ENCODE measurements at regions not wholly inside any gene's neighbourhood (a gene's known extent, or its start where the extent isn't known, plus 50 kb on each side); places are given as distances from the start of the nearest gene placed in this dataset.

DNA sequence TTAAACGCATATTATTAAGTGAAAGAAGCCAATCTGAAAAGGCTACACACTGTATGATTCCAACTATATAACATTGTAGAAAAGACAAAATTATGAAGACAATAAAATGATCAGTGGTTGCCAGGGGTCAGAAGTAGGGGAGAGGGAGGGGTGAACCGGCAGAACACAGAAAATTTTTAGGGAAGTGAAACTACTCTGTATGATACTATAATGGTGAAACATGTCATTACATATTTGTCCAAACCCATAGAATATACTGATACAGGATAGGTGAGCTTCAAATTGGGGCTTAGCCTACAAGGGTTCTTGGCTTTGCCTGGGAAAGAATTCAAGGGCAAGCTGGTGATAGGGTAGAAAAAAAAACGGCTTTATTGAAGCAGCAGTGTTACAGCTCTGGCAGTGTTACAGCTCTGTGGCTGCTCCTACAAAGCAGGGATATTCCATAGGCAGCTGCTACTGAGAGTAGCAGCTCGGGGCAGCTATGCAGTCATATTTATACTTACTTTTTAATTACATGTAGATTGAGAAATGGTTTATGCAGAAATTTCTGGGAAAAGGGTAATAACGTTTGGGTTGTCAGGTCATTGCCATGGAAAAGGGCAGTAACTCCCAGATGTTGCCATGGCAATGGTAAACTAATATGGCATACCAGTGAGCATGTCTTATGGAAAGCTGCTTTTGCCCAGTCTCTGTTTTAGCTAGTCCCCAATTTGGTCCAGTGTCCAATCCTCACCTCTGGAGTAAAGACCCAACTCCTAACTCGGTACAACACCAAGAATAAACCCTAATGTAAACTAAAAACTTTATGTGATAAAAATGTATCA lies 125.1 kb upstream of the SLC25A36 start:
- no peak for DNase-seq (ENCODE audit: low read depth)

DNA sequence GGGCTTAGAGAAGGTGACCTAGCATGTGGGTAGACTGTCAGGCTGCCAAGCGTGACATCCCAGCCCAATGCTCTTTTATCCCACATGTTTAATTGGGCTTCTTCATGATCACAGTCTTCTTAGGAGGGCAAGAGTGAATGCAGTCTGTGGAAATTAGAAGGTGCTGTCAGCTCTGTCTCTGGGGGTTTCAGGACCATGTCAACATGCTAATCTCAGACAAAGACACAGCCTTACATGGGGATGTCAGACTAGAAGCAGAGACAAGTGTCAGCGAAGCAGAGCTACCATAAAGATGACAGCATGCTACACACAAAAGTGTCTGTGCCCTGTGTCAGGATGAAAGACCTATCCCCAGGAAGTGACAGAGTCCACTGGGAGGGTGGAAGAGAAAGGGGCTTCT lies 120.1 kb upstream of the SLC25A36 start:
- no peak for DNase-seq (ENCODE audit: low read depth)

DNA sequence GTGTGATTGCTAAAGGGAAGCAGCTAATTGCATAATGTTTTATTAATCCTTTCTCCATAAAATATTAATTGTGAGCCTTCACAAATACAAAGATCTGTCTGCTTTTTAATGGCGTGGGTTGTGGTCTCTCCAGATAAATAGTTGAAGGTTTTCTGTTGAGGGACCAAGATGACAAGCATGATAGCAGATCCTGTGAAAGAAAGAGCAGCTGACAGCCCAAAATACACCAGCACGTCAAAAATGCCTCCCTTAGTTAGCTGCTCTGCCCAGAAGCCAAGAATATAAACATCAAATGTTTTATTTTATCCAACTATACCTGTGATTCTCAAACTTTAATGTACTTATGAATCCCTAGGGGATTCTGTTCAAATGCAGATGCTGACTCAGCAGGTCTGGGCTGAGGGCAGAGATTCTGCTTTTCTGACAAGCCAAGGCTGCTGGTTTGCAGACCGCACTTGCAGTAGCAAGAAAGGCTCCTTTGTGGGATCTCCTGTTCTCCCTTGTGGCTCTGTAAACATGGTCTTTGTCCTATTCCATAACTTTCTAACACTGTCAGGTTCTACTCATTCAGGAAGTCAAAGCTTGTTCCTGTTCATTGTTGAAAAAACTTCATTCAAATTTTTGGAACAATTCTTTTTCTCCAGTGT lies 119.1 kb upstream of the SLC25A36 start:
- no peak for DNase-seq (ENCODE audit: low read depth)

DNA sequence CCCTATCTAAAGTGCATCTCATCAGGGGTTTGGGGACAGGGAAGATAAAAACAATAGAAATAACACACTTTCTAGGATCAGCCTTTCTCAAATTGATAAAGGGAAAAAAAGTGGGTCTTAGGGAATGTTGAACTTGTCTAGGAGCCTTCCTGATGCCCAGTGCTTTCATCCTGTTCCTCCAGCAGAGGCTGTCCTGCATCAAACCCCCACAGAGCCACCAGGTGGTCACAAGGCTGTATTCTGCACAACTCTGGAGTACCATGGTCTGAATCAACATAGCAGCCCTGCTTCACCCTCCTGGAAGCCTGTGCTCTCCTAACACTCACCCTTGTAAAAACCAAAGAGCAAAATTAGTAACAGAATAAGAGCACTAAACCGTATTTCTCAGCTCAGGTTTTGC lies 118.5 kb upstream of the SLC25A36 start:
- no peak for DNase-seq (ENCODE audit: low read depth)

DNA sequence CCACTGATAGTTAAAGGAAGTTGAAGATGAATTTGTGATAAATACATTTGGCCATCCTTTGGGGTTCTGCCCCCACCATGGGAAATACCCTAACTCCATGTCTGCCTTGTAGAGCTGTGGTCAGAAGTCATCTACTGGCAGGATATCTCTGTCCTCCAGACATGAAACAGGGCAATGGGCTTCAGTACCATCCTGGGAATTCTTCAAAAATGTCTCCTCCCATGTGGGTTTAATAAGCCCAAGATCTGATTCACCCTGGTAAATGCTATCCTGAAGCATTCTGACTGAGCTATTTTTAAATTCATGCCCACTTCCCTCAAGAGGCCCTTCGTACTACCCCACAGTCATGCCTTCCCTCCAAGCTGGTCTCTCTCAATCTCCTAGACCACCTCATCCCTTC lies 113.7 kb upstream of the SLC25A36 start:
- no peak for DNase-seq (ENCODE audit: low read depth)

DNA sequence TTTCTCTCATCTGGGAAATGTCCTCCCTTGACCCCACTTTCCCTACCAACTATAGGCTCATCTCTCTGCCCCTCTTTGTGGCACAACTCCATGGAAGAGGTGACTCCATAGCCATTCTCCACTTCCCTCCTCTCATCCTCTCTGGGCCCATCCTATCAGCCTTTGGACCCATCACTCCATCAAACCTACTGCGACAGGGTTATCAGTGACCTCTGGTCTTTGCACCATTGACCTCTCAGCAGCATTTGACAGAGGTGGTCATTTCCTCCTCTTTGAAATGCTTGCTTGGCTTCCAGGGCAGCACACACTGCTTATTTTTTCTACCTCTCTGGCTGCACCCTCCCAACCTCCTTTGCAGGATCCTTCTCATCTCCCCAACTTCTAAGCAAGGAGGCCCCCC lies 113.1 kb upstream of the SLC25A36 start:
- no peak for DNase-seq (ENCODE audit: low read depth)

DNA sequence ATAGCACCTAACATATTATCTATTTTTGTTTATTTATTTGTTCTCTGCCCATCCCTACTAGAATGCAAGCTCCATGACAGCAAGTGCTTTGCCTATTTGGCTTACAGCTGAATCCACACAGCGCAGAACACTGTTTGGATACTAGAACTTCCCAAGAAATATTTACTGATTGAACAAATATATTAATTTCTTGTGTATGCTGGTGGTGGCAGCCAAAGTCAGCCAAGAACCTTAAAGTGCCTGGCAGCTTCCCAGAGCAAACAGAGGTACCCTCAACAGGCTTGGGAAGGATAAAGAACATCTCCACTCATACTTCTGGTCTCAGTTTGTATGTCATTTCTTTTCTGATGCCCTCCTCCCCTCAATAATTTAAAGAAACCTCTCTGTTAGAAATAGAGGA lies 111.8 kb upstream of the SLC25A36 start:
- DNase-seq (ENCODE audit: low read depth), result no peak

DNA sequence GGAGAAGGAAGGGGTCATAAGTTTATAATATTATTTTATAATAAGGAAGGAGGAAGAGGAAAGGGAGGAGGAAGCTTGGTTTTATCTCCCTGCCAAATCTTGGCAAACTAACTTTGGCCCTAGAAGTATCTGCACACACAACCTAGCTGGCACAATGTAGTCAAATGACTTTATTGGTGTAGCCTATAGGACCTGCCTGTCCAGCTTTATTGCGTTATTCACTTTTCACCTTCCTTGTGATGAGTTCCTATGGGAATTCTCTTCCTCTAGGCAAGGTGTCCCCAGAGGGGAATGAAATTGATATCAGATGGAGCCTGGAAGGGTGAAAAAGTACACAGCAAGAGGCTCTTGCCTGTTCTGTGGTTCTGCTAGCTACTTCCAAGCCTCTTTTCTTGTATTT lies 111.2 kb upstream of the SLC25A36 start:
- DNase-seq (ENCODE audit: low read depth), result no peak

DNA sequence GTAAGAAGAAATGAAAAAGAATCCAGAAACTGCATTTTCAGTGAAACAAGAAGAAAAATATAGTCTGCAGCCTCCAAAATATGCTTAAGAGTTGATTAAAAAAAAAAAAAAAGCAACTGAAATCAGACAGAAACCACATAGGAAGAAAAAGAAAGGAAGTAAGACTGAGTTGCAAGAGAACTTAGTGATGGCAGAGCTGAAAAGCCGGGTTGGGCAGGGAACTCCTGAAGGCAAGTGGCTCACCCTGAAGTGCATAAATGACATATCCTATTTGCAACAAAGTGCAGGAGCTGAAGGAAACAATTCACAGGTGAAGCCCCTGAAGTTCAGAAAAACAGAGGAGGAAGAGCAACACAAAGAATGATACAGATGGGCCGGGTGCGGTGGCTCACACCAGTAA lies 108.8 kb upstream of the SLC25A36 start:
- DNase-seq (ENCODE audit: low read depth), result no peak

DNA sequence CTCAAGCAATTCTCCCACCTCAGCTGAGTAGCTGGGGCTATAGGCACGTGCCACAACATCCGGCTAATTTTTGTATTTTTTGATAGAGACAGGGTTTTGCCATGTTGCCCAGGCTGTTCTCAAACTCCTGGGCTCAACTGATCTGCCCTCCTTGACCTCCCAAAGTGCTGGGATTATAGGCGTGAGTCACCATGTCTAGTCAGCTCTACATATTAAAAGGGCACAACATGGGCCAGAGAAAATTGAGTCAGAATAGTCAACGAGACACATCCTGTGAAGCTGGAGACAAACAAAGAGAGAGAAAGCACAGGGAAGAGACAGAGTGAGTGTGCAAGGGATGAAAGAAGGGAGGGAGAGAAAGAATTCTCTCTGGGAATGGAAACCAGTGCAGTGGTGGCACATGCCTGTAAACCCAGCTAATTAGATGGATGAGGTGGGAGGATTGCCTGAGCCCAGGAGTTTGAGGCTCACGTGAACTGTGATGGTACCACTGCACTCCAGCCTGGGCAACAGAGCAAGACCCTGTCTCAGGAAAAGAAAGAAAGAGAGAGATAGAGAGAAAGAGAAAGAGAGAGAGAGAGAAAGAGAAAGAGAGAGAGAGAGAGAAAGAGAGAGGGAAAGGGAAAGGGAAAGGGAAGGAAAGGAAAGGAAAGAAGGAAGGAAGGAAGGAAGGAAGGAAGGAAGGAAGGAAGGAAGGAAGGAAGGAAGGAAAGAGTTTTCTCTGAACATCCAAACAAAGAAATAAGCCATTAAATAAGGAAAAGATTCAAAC lies 107.2 kb upstream of the SLC25A36 start:
- DNase-seq (ENCODE audit: low read depth), result peak; percentile 29

DNA sequence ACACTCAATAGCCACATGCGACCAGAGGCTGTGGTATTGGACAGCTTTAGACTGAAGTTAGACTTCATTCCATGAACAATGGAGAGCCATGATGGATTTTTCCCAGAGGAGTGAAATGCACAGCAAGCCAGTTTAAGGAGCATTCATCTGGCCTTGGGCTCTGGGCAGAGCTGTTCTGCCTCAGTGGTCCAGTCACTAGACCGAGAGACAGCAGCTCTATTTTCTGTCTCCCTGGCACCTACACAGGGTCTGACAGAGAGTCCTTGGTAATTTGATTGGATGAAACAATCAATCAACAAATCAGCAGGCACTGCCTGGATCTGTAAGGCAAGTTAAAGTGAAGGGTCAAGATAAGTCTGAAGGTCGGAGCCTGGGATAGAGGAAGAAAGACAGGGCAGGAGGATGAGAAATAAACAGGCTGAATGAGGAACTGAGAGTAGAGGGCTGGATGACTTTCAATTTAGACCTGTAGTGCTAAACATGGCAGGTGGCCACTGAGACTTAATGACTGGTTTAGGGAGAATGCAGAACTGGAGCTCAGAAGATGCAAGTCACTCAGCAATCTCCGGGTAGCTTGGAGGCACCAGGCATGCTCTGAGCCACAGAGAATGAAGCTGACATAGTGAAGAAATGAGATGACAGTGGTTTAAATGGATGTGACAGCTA lies 98.5 kb upstream of the SLC25A36 start:
- DNase-seq (ENCODE audit: low read depth), result no peak

DNA sequence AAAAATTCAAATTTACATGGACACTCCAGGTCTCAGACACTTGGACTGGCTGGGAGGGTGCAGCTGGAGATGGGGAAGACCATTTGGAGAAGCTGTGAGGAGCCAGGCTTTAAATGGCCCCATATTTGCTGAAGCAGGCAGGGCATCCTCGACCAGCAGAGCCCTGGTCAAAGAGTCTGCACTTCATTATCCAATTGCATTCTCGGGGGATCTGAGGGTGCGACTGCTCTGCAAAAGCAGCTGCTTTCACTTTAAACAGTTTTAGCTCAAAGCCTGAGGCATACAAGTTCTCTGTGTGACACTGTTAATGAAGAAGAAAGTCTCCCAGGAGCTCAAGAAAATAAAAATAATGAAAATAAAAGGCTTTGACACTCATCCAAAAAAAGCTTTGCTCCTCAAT lies 98.0 kb upstream of the SLC25A36 start:
- no peak for DNase-seq (ENCODE audit: low read depth)

DNA sequence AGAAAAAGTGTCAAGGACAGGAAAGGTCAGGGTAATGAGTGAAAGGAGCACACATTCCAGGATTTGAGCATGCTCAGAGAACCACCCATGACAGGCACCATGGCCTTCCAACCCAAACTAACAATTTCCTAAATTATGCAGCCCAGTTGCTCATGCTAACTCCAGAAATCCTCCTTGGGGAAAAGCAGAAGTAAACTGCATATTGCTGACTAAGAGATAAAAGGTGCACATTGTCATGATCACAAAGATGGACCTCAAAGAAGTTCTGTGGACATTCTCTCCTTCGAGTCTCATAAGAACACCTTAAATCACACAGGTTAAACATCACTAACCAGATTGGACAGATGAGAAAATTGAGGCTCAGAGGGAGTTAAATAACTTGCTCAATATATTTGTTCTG lies 97.6 kb upstream of the SLC25A36 start:
- no peak for DNase-seq (ENCODE audit: low read depth)

DNA sequence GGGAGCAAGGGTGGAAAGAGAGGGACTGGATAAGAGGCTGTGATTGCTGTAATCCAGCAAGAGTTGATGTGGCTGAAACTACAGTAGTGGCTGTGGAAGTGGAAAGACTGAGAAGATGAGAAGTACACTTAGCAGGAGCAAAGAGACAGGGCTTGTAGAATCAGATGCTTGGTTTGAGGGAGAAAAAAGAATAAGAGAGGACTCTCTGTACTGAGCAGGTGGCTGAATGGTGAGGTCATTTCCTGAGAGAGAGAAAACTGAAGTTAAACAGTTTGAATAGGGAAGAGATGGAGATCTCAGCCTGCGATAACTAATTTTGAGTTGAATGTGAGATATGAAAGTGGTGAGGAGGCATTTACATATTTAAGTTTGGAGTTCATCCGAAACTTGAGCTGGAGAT lies 95.8 kb upstream of the SLC25A36 start:
- no peak for DNase-seq (ENCODE audit: low read depth)

DNA sequence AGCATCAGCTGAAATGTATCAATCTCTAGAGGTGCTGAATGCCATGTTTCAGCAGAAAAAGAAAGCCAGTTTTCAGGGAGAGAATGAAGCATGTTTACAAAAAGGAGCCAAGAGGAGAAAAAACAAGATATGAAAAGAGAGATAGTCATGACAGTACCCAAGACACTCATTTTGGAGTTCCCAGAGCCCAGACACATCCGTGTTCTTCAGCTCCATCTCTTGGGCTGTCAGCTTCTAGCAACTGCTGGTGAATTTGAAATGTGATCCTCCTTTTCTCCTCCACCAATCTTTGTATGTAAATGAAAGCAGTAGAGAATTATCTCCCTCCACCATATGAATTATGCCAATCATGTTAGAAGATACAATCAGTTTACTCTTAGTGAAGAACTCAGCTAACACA lies 93.0 kb upstream of the SLC25A36 start:
- DNase-seq (ENCODE audit: low read depth), result no peak

DNA sequence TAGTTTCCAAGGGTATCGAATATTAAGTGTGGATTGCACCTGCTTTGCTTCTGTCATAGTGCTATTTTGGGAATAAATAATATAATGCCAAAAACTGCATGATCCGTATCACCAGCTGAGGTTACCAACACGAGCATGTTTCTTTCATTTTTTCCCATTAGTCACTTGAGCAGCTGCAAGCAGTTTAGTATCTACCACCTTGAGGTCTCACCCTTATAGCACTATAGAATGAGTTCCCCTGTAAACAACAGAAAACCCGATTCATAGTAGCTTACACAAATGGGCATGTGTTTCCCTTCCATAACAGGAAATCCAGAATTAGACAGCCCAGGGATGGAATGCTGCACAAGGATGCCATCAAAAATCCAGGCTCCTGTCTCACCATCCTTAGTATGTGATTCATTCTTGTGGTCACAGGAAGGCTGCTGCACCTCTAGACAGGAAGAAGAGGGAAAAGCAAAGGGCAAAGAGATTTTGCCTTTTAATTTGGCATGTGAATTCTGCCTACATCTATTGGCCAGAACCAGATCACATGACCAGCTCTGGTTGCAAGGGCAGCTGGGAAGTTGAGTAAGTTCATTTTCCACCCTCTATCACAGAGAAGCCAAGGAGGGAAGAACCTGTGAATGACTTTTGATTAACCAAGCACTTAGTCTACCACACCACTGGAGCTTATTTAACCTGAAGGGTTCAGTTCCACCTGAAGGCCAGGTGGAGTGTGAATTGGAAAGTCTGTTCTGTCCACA lies 91.3 kb upstream of the SLC25A36 start:
- DNase-seq (ENCODE audit: low read depth), result peak; percentile 25

DNA sequence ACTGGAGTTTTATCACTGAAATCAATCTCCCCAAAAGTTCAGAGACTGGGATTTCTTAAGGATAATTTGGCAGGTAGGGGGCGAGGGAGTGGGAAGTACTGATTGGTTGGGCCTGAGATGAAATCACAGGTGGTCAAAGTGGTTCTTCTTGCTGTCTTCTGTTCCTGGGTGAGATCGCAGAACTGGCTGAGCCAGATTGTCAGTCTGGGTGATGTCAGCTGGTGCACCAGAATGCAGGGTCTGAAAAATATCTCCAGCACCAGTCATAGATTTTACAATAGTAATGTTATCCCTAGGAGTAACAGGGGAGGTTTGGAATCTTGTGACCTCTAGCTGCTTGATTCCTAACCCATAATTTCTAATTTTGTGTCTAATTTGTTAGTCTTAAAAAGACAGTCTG lies 86.7 kb upstream of the SLC25A36 start:
- DNase-seq (ENCODE audit: low read depth), result no peak

DNA sequence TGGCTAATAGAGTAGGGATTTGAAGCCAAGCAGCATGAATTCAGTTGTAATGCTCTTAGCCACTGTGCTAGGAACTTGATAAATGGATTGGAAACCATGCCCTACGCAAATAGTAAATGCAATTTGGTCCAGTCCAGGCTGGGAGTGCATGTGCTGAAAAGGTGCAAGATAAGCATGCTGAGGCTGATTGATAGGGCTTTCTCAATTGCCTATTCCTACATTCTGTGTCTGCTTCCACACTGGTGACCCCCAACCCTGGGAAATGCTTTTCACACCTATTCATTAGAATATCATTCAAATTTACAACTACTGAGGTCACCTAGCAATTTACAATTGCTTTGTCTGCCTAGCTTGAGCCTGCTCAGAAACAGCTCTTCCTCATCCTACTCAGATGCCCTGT lies 84.7 kb upstream of the SLC25A36 start:
- no peak for DNase-seq (ENCODE audit: low read depth)

DNA sequence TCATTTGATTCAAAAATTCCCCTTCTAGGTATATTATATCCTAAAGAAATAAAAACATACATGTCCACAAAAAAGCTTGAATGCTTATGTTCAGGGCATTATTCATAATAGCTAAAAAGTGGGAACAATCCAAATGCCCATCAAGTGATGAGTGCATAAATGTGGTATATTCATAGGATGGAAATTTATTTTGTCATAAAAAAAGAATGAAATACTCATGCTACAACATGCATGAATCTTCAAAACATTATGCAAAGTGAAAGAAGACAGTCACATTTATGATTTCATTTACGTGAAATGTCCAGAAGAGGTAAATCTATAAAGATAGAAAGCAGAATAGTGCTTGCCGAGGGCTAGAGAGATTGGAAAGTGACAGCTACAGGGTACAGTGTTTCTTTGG lies 83.6 kb upstream of the SLC25A36 start:
- DNase-seq (ENCODE audit: low read depth), result no peak

DNA sequence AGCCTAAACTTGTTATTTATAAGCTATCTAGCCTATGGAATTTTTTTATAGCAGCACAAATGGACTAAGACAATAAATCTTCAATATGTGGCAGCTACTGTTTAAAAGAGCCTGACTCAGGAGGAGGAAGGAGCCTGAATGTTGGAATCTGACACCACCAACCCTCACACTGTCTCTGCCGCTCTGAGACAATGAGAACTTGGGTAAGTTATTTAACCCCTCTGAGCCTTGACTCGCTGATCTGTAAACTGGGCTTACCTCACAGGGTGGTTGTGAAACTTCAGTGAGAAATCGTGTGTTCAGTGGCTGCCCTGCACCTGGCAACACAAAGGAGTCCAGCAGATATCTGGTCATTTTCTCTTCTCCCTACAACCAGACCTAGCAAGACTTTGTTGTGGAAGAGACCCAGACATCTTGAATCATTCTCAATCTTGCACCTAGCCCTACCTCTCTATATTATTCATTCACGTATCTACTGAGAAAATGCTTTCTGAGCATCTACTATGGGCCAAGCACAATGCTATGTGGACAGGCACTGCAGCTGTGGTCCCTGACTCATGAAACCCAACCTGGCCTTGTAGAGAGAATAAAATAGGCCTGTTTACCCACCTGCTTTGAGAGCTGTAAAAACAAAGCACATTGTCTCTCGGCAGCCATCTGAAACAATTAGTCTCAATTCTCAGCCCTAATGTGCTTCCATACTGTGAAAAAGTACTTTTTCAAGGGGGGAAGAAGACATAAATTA lies 81.9 kb upstream of the SLC25A36 start:
- DNase-seq (ENCODE audit: low read depth), result no peak

DNA sequence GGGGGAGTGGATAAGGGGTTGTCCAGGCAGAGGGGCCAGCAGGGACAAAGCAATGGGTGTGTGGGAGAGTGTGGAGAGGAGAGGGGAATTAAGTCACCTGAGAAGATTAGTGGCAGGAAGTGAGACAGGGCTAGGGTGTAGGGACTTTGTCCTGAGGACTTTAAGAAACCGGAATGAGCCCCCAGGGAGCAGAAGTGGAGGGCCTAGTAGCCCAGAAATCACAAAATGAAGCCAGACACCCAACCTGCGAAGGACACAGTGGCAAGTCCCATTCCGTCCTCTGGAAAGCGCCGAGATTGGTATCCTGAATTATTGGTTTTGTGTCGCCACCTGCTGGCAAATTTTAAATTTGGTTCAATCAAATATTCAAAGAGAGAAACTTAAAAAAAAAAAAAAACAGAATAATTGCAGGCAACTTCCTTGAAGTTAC lies 78.0 kb upstream of the SLC25A36 start:
- peak; percentile 26 for DNase-seq (ENCODE audit: low read depth)
